NCI-H2196 treated with DMSO at 0.1 percent for 48 hours (cell line): ENCODE measurements at regions not wholly inside any gene's neighbourhood (a gene's known extent, or its start where the extent isn't known, plus 50 kb on each side); places are given as distances from the start of the nearest gene placed in this dataset.

ENCODE experiments used
- DNase-seq: peaks from one replicate; lab custom pipeline; 2025; ENCODE audit not compliant: unreplicated experiment; lab: John Stamatoyannopoulos, UW

- DNase-seq = no peak
Observed at GRCh38 chr16:65783709-65784474, 582.6 kb upstream of the CDH5 start.

GRCh38 chr16:65782611-65783600 lies 583.6 kb upstream of the CDH5 start:
- DNase-seq = no peak

- no peak for DNase-seq
Observed at GRCh38 chr16:65781855-65782254, 584.6 kb upstream of the CDH5 start.

GRCh38 chr16:65781363-65781762 lies 585.1 kb upstream of the CDH5 start:
- no peak for DNase-seq

GRCh38 chr16:65779201-65779600 lies 587.3 kb upstream of the CDH5 start:
- no peak for DNase-seq

GRCh38 chr16:65776639-65777183 lies 589.8 kb upstream of the CDH5 start:
- DNase-seq = no peak

- DNase-seq = no peak
Observed at GRCh38 chr16:65775829-65776228, 590.7 kb upstream of the CDH5 start.

- DNase-seq = no peak
Observed at GRCh38 chr16:65774350-65774749, 592.1 kb upstream of the CDH5 start.

GRCh38 chr16:65773301-65773874 lies 593.1 kb upstream of the CDH5 start:
- no peak for DNase-seq

GRCh38 chr16:65772134-65772732 lies 594.3 kb upstream of the CDH5 start:
- DNase-seq = no peak

- DNase-seq = no peak
Observed at GRCh38 chr16:65771707-65772106, 594.8 kb upstream of the CDH5 start.

- DNase-seq = no peak
Observed at GRCh38 chr16:65770752-65771151, 595.7 kb upstream of the CDH5 start.

GRCh38 chr16:65769776-65770438 lies 596.6 kb upstream of the CDH5 start:
- DNase-seq = no peak

GRCh38 chr16:65769055-65769465 lies 597.4 kb upstream of the CDH5 start:
- no peak for DNase-seq

- DNase-seq = no peak
Observed at GRCh38 chr16:65767125-65767524, 599.4 kb upstream of the CDH5 start.

- no peak for DNase-seq
Observed at GRCh38 chr16:65763640-65764305, 602.7 kb upstream of the CDH5 start.

GRCh38 chr16:65760874-65761273 lies 605.6 kb upstream of the CDH5 start:
- DNase-seq = no peak

- no peak for DNase-seq
Observed at GRCh38 chr16:65758620-65759019, 607.9 kb upstream of the CDH5 start.

GRCh38 chr16:65757064-65757463 lies 609.4 kb upstream of the CDH5 start:
- no peak for DNase-seq

GRCh38 chr16:65756163-65756562 lies 610.3 kb upstream of the CDH5 start:
- no peak for DNase-seq
